Endothelial cell of umbilical vein (primary cell): ENCODE measurements at regions not wholly inside any gene's neighbourhood (a gene's known extent, or its start where the extent isn't known, plus 50 kb on each side); places are given as distances from the start of the nearest gene placed in this dataset.

Source experiments
- BruUV-seq: library from RNA; stranded (reverse); fragments of 400-500 nt; replicated peaks from 2 replicates; lab custom pipeline; 2021; lab: Mats Ljungman, UMichigan
- CTCF ChIA-PET: fragments of 300-600, 350-600 bp; sonication (Branson Sonifier 250); formaldehyde crosslinking; loops from one replicate; lab custom pipeline; 2021; ENCODE audit warnings: antibody characterized with exemption, inconsistent platforms; lab: Charles Lee
- POLR2A ChIA-PET: fragments of 300-600, 350-600 bp; sonication (Branson Sonifier 250); formaldehyde crosslinking; loops from one replicate; lab custom pipeline; 2021; ENCODE audit warnings: antibody characterized with exemption, inconsistent platforms; lab: Charles Lee
- DNase-seq: peaks from one replicate; pipeline ENCODE4 v3.0.0-alpha.2; 2011; ENCODE audit warnings: low read depth, low spot score
- FAIRE-seq: peaks from 2 replicates; lab custom pipeline; 2011; peaks lifted over from hg19 to GRCh38; lab: Jason Lieb, UNC
- H2AFZ ChIP-seq: 2 replicates; pipeline ENCODE4 v1.6.0; 2012; ENCODE audit warnings: low read depth, low read length, control low read depth, inconsistent platforms
- H3K27ac ChIP-seq: 2 replicates; pipeline ENCODE4 v1.5.1; 2011; ENCODE audit warnings: low read depth, mild to moderate bottlenecking, control low read depth, low read length, moderate library complexity; ENCODE audit not compliant: insufficient read depth
- H3K27me3 ChIP-seq, 2 experiments: 2 replicates each; pipeline versions ENCODE4 v1.6.0 to v1.6.1; 2011; ENCODE audit warnings: low read length in 2 of 2, mixed read lengths in 1 of 2; ENCODE audit not compliant: control insufficient read depth in 2 of 2, insufficient read depth in 2 of 2
- H3K36me3 ChIP-seq, 2 experiments: 2 replicates in 1 of 2; 3 replicates in 1 of 2; pipeline ENCODE4 v1.5.1; 2011; ENCODE audit warnings: low read length in 2 of 2, mild to moderate bottlenecking in 1 of 2, moderate library complexity in 1 of 2; ENCODE audit not compliant: control insufficient read depth in 2 of 2, insufficient read depth in 2 of 2; ENCODE audit errors: extremely low read depth in 1 of 2
- H3K4me1 ChIP-seq: 3 replicates; pipeline ENCODE4 v1.5.1; 2011; ENCODE audit warnings: mild to moderate bottlenecking, low read length; ENCODE audit not compliant: control insufficient read depth, insufficient read depth; ENCODE audit errors: extremely low read depth
- H3K4me2 ChIP-seq: 2 replicates; pipeline ENCODE4 v1.6.1; 2011; ENCODE audit warnings: low read length, control low read depth, mixed read lengths; ENCODE audit not compliant: insufficient read depth
- H3K4me3 ChIP-seq, 3 experiments: fragments of 200-600 bp in 1 of 3; sonication (generic), shearing (Covaris generic) in 1 of 3; replicated peaks in 1 of 3; 2 replicates each; pipeline ENCODE4 v1.5.1; 2011 to 2016; ENCODE audit warnings: control low read depth in 3 of 3, low read length in 3 of 3, mild to moderate bottlenecking in 2 of 3, inconsistent platforms in 1 of 3, low read depth in 1 of 3, moderate library complexity in 1 of 3; ENCODE audit not compliant: insufficient read depth in 1 of 3
- H3K79me2 ChIP-seq: 2 replicates; pipeline ENCODE4 v1.6.0; 2012; ENCODE audit warnings: low read length, inconsistent platforms; ENCODE audit not compliant: control insufficient read depth, insufficient read depth
- H3K9ac ChIP-seq: replicated peaks from 2 replicates; pipeline ENCODE3; 2011; ENCODE audit warnings: low read length, control low read depth; ENCODE audit not compliant: insufficient read depth; ENCODE audit errors: extremely low read depth
- H3K9me1 ChIP-seq: replicated peaks from 3 replicates; pipeline ENCODE4 v1.6.0; 2011; ENCODE audit warnings: mild to moderate bottlenecking, low read length; ENCODE audit not compliant: control insufficient read depth, insufficient read depth; ENCODE audit errors: extremely low read depth
- H3K9me3 ChIP-seq: replicated peaks from 2 replicates; pipeline ENCODE4 v1.5.1; 2012; ENCODE audit warnings: low read length, inconsistent platforms; ENCODE audit not compliant: control insufficient read depth, insufficient read depth
- H4K20me1 ChIP-seq: replicated peaks from 2 replicates; pipeline ENCODE3; 2011; ENCODE audit warnings: mild to moderate bottlenecking, low read length; ENCODE audit not compliant: control insufficient read depth, insufficient read depth; ENCODE audit errors: extremely low read depth
- FOS ChIP-seq: IDR thresholded peaks from 2 replicates; pipeline ENCODE4 v1.6.1; 2011; ENCODE audit warnings: mild to moderate bottlenecking, low read length, moderate library complexity, borderline replicate concordance; ENCODE audit not compliant: insufficient read depth
- GATA2 ChIP-seq: IDR thresholded peaks from 2 replicates; pipeline ENCODE4 v1.7.0; 2011; ENCODE audit warnings: low read depth, mild to moderate bottlenecking, moderate library complexity, mixed read lengths, low read length; ENCODE audit not compliant: insufficient read length, insufficient read depth
- JUN ChIP-seq: IDR thresholded peaks from 2 replicates; pipeline ENCODE4 v1.6.1; 2011; ENCODE audit warnings: borderline replicate concordance, low read depth; ENCODE audit not compliant: insufficient read length, insufficient read depth
- MAX ChIP-seq: IDR thresholded peaks from 2 replicates; pipeline ENCODE4 v1.6.1; 2011; ENCODE audit not compliant: insufficient read depth, insufficient read length
- MYC ChIP-seq: IDR thresholded peaks from one replicate; pipeline ENCODE4 v1.6.1; 2011; ENCODE audit warnings: mild to moderate bottlenecking, low read depth, low read length
- POLR2A ChIP-seq: IDR thresholded peaks from 2 replicates; pipeline ENCODE4 v1.6.1; 2012; ENCODE audit warnings: low read depth, mild to moderate bottlenecking, control low read depth, low read length
- POLR2AphosphoS5 ChIP-seq: IDR thresholded peaks from 2 replicates; pipeline ENCODE4 v1.6.1; 2012; ENCODE audit warnings: low read depth, mild to moderate bottlenecking, control low read depth, low read length, moderate library complexity; ENCODE audit not compliant: insufficient read depth
- dilution Hi-C: fragments of 300-500 bp; cut with MboI; formaldehyde crosslinking; loops from one replicate; pipeline ENCODE4 v1.15.0; 2019; ENCODE audit warnings: low sequenced_read_pairs; ENCODE audit not compliant: extremely low pct_ligation_motif_present
- intact Hi-C: fragments of 100-400 bp; cut with micrococcal nuclease; formaldehyde crosslinking; loops from one replicate; pipeline ENCODE4 v1.10.0; 2022
- TF ChIP-seq, protein P1 (sequence below), 2 donors: IDR thresholded peaks; 1 replicate in 1 of 2; 2 replicates in 1 of 2; pipeline ENCODE4 v1.5.1; 2011; ENCODE audit warnings: low read length in 2 of 2, mild to moderate bottlenecking in 2 of 2, moderate library complexity in 2 of 2, control low read depth in 1 of 2, inconsistent platforms in 1 of 2, low read depth in 1 of 2; ENCODE audit not compliant: insufficient read depth in 1 of 2; ENCODE audit errors: extremely low read depth in 1 of 2

GRCh38 chr3:84536916-84537315 lies 421.9 kb upstream of the CADM2 start:
- Histone ChIP-seq H3K27ac (no peak overlapping the region), H3K4me3 (no peak overlapping the region), H3K9me1 (no peaks in the 10 kb centered on the region), H3K27me3 (no peaks in the 10 kb centered on the region), H2AFZ (no peak overlapping the region), H3K79me2 (no peaks in the 10 kb centered on the region), H3K36me3 (no peaks in the 10 kb centered on the region), H4K20me1 (no peaks in the 10 kb centered on the region), H3K9me3 (peaks cover 4% of the 10 kb centered on the region), H3K9ac (no peak overlapping the region), H3K4me2 (no peak overlapping the region), H3K4me1 (no peaks in the 10 kb centered on the region)
- ChIA-PET CTCF (no interaction called here), POLR2A (no interaction called here)
- intact Hi-C loops: no loop called here
- TF ChIP-seq MYC: no peak
- TF ChIP-seq POLR2AphosphoS5: no peak
- TF ChIP-seq POLR2A: no peak
- TF ChIP-seq GATA2: no peak
- TF ChIP-seq, protein P1, sequence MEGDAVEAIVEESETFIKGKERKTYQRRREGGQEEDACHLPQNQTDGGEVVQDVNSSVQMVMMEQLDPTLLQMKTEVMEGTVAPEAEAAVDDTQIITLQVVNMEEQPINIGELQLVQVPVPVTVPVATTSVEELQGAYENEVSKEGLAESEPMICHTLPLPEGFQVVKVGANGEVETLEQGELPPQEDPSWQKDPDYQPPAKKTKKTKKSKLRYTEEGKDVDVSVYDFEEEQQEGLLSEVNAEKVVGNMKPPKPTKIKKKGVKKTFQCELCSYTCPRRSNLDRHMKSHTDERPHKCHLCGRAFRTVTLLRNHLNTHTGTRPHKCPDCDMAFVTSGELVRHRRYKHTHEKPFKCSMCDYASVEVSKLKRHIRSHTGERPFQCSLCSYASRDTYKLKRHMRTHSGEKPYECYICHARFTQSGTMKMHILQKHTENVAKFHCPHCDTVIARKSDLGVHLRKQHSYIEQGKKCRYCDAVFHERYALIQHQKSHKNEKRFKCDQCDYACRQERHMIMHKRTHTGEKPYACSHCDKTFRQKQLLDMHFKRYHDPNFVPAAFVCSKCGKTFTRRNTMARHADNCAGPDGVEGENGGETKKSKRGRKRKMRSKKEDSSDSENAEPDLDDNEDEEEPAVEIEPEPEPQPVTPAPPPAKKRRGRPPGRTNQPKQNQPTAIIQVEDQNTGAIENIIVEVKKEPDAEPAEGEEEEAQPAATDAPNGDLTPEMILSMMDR (IDR thresholded peaks at IDR 0.05; ENCODE audit: extremely low read depth in 1 of 2, insufficient read depth in 1 of 2, low read depth in 1 of 2, low read length in 2 of 2): no peak
- TF ChIP-seq MAX: no peak
- TF ChIP-seq JUN: no peak
- no peak for TF ChIP-seq FOS
- dilution Hi-C loops: no loop called here
- no peak for FAIRE-seq
- DNase-seq: no peak
- BruUV-seq: no TSS peak
